WTC11 (cell line): ENCODE measurements at regions not wholly inside any gene's neighbourhood (a gene's known extent, or its start where the extent isn't known, plus 50 kb on each side); places are given as distances from the start of the nearest gene placed in this dataset.

Experiments used
- ATAC-seq: fragments of 200-7000 bp; cut with Tn5 transposase; 2 replicates; pipeline ENCODE4 v1.10.0; 2021; ENCODE audit warnings: mild to moderate bottlenecking, moderate library complexity
- CTCF ChIA-PET: fragments of 300-600 bp; sonication (Branson Sonifier 250); formaldehyde crosslinking; loops from one replicate; lab custom pipeline; 2021; ENCODE audit warnings: antibody characterized with exemption; lab: Charles Lee
- POLR2A ChIA-PET: fragments of 350-600 bp; sonication (Branson Sonifier 250); formaldehyde crosslinking; loops from one replicate; lab custom pipeline; 2021; ENCODE audit warnings: antibody characterized with exemption; lab: Charles Lee
- DNase-seq: peaks from one replicate; pipeline ENCODE4 v3.0.0; 2021; ENCODE audit warnings: low spot score
- H3K27ac Mint-ChIP-seq: 2 replicates; pipeline ENCODE4 v1.8.0; 2021; ENCODE audit warnings: mixed read lengths
- H3K27me3 Mint-ChIP-seq: 2 replicates; pipeline ENCODE4 v1.8.0; 2021; ENCODE audit warnings: low read depth, mild to moderate bottlenecking, moderate library complexity, mixed read lengths
- H3K36me3 Mint-ChIP-seq: 2 replicates; pipeline ENCODE4 v1.8.0; 2021; ENCODE audit warnings: mixed read lengths
- H3K4me1 Mint-ChIP-seq: 2 replicates; pipeline ENCODE4 v1.8.0; 2022; ENCODE audit warnings: mixed read lengths
- H3K4me3 Mint-ChIP-seq: 2 replicates; pipeline ENCODE4 v1.8.0; 2021; ENCODE audit warnings: mild to moderate bottlenecking, moderate library complexity, mixed read lengths
- H3K9me3 Mint-ChIP-seq: 2 replicates; pipeline ENCODE4 v1.8.0; 2021; ENCODE audit warnings: mixed read lengths
- CREM ChIP-seq: sonication (generic); formaldehyde crosslinking; IDR thresholded peaks from 2 replicates; pipeline ENCODE4 v1.8.1; 2022; ENCODE audit warnings: mild to moderate bottlenecking, missing genetic modification reagents, moderate library complexity
- ESRRA ChIP-seq: sonication (generic); formaldehyde crosslinking; IDR thresholded peaks from 2 replicates; pipeline ENCODE4 v1.8.1; 2022; ENCODE audit warnings: mild to moderate bottlenecking, missing genetic modification reagents, borderline replicate concordance
- JAZF1 ChIP-seq: fragments of 250-450 bp; sonication (Bioruptor Pico); IDR thresholded peaks from 2 replicates; pipeline ENCODE4 v1.9.0; 2021; ENCODE audit warnings: moderate library complexity, mild to moderate bottlenecking, inconsistent platforms
- KAT7 ChIP-seq: sonication (generic); formaldehyde crosslinking; IDR thresholded peaks from 2 replicates; pipeline ENCODE4 v1.8.1; 2023; ENCODE audit warnings: missing genetic modification reagents, mild to moderate bottlenecking, borderline replicate concordance
- MXD4 ChIP-seq: fragments of 250-450 bp; sonication (Bioruptor Pico); IDR thresholded peaks from 2 replicates; pipeline ENCODE4 v1.8.0; 2021; ENCODE audit warnings: mild to moderate bottlenecking, moderate library complexity, borderline replicate concordance
- NFE2L1 ChIP-seq: sonication (generic); formaldehyde crosslinking; IDR thresholded peaks from 2 replicates; pipeline ENCODE4 v1.8.1; 2023; ENCODE audit warnings: missing genetic modification reagents
- NR3C1 ChIP-seq: sonication (generic); formaldehyde crosslinking; conservative IDR thresholded peaks from 2 replicates; pipeline ENCODE4 v1.8.1; 2023; ENCODE audit warnings: low read depth, mild to moderate bottlenecking, missing genetic modification reagents
- PRRX2 ChIP-seq: fragments of 250-450 bp; sonication (Bioruptor Pico); IDR thresholded peaks from 2 replicates; pipeline ENCODE4 v1.8.0; 2021; ENCODE audit warnings: mild to moderate bottlenecking
- SMAD3 ChIP-seq: sonication (generic); formaldehyde crosslinking; IDR thresholded peaks from 2 replicates; pipeline ENCODE4 v1.8.0; 2022; ENCODE audit warnings: missing genetic modification reagents, mild to moderate bottlenecking, borderline replicate concordance
- ZBTB21 ChIP-seq: sonication (generic); formaldehyde crosslinking; IDR thresholded peaks from 2 replicates; pipeline ENCODE4 v1.8.1; 2023; ENCODE audit warnings: mild to moderate bottlenecking, missing genetic modification reagents, borderline replicate concordance
- ZNF232 ChIP-seq: sonication (generic); formaldehyde crosslinking; IDR thresholded peaks from 2 replicates; pipeline ENCODE4 v1.8.0; 2022; ENCODE audit warnings: mild to moderate bottlenecking, missing genetic modification reagents
- ZNF423 ChIP-seq: fragments of 250-450 bp; sonication (Bioruptor Pico); IDR thresholded peaks from 2 replicates; pipeline ENCODE4 v2.1.2; 2022; ENCODE audit warnings: mild to moderate bottlenecking, moderate library complexity
- ZNF671 ChIP-seq: fragments of 250-450 bp; sonication (Bioruptor Pico); IDR thresholded peaks from 2 replicates; pipeline ENCODE4 v1.8.0; 2021; ENCODE audit warnings: mild to moderate bottlenecking
- TF ChIP-seq, protein P1 (sequence below): sonication (generic); formaldehyde crosslinking; IDR thresholded peaks from 2 replicates; pipeline ENCODE4 v1.8.1; 2023; ENCODE audit warnings: mild to moderate bottlenecking, moderate library complexity, missing genetic modification reagents
- TF ChIP-seq, protein P2 (sequence below): sonication (generic); formaldehyde crosslinking; IDR thresholded peaks from 2 replicates; pipeline ENCODE4 v1.8.0; 2023; ENCODE audit warnings: missing genetic modification reagents
- TF ChIP-seq, protein P3 (sequence below): fragments of 250-450 bp; sonication (Bioruptor Pico); IDR thresholded peaks from 2 replicates; pipeline ENCODE4 v2.1.2; 2022; ENCODE audit warnings: mild to moderate bottlenecking, moderate library complexity
- TF ChIP-seq, protein P4 (sequence below): sonication (generic); formaldehyde crosslinking; IDR thresholded peaks from 2 replicates; pipeline ENCODE4 v1.8.0; 2022; ENCODE audit warnings: mild to moderate bottlenecking, missing genetic modification reagents
- TF ChIP-seq, protein P5 (sequence below): fragments of 250-450 bp; sonication (Bioruptor Pico); IDR thresholded peaks from 2 replicates; pipeline ENCODE4 v1.9.0; 2021; ENCODE audit warnings: mild to moderate bottlenecking
- TF ChIP-seq, protein P6 (sequence below): sonication (generic); formaldehyde crosslinking; conservative IDR thresholded peaks from 2 replicates; pipeline ENCODE4 v1.8.1; 2022; ENCODE audit warnings: mild to moderate bottlenecking, missing genetic modification reagents

DNA sequence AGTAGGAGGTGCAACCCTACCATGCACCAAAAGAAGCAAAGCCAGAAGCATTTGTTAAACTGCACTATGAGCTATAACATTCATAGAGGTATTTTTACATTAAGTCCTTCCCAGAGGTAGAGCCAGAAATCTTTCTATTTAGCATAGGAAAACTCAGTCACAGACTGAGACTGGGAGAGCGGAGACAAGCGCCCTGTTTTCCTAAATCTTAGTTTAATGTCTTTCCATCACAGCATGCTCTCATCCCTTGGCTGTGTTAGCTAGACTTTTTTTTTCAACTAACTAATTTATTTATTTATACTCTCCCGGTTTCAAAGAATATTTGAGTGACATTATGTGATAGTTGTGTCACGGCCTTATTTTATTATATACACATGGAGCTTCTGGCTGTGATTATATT is 304.1 kb downstream of the LMX1A start:
- TF ChIP-seq ZBTB21: no peak
- TF ChIP-seq NFE2L1 (CRISPR knock-in tag): no peak
- ChIA-PET POLR2A (interaction anchor here (0.7 kb wide), 1 partner anchor 17 kb away, joined by 4 read pairs; no protein-coding TSS in a partner anchor), CTCF (interaction anchor here (0.7 kb wide), 1 partner anchor 40 kb away, joined by 3 read pairs; no protein-coding TSS in a partner anchor)
- H3K27ac Mint-ChIP-seq: no peak overlapping the region
- no peak overlapping the region for H3K4me3 Mint-ChIP-seq
- H3K27me3 Mint-ChIP-seq: no peaks in the 10 kb centered on the region; the same call in none of the 2 replicates
- peaks cover 31% of the 10 kb centered on the region for H3K4me1 Mint-ChIP-seq
- no peaks in the 10 kb centered on the region for H3K36me3 Mint-ChIP-seq
- H3K9me3 Mint-ChIP-seq: peaks cover 6% of the 10 kb centered on the region; the same call in 1 of the 2 replicates
- ATAC-seq (no peak), DNase-seq (no peak)

DNA sequence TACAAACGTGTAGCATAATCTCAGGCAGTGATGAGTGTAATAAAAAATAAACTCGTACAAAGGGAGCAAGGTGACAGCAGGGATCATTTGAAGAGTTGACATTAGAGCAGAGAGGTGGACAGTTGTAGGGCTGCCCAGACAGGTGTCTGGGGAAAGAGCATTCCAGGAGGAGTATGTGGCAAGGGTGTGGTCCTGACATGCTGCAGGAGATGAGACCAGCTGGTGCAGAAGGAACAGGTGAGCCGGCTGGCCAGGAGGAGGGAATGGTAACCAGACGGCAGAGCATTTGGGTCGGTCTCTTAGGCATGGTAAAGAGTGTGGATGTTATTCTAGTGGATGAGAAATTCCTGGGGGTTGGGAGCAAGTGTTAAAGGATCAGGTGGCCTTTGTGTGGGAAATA is 306.3 kb downstream of the LMX1A start:
- ATAC-seq: no peak

DNA sequence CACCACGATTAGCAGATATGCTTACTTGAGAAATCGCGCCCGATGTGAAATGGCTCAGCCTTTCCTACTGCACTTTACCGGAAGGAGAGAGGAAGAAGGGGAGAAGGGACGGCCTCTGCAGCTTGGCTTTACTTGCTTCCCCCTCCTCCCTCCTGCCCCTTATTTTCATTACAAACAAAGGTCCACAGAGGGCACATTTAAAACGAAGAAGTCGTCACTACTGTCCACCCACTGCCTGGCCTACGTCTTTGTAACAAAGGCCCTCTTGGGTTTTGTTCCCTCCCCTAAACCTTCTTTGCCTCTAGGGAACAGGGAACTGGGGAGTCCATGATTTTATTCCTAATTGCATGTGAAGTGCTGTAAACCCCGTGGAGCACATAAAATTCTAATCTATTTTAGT is 308.5 kb downstream of the LMX1A start:
- ChIA-PET CTCF (no interaction called here), POLR2A (no interaction called here)
- H3K36me3 Mint-ChIP-seq: no peaks in the 10 kb centered on the region
- H3K4me1 Mint-ChIP-seq: peaks cover 30% of the 10 kb centered on the region
- H3K9me3 Mint-ChIP-seq: peaks cover 6% of the 10 kb centered on the region; the same call in 1 of the 2 replicates
- H3K27ac Mint-ChIP-seq: no peak overlapping the region
- H3K4me3 Mint-ChIP-seq: no peak overlapping the region
- TF ChIP-seq, protein P1, sequence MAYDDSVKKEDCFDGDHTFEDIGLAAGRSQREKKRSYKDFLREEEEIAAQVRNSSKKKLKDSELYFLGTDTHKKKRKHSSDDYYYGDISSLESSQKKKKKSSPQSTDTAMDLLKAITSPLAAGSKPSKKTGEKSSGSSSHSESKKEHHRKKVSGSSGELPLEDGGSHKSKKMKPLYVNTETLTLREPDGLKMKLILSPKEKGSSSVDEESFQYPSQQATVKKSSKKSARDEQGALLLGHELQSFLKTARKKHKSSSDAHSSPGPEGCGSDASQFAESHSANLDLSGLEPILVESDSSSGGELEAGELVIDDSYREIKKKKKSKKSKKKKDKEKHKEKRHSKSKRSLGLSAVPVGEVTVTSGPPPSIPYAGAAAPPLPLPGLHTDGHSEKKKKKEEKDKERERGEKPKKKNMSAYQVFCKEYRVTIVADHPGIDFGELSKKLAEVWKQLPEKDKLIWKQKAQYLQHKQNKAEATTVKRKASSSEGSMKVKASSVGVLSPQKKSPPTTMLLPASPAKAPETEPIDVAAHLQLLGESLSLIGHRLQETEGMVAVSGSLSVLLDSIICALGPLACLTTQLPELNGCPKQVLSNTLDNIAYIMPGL (CRISPR knock-in tag): no peak
- TF ChIP-seq, protein P2, sequence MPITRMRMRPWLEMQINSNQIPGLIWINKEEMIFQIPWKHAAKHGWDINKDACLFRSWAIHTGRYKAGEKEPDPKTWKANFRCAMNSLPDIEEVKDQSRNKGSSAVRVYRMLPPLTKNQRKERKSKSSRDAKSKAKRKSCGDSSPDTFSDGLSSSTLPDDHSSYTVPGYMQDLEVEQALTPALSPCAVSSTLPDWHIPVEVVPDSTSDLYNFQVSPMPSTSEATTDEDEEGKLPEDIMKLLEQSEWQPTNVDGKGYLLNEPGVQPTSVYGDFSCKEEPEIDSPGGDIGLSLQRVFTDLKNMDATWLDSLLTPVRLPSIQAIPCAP (CRISPR knock-in tag): no peak
- TF ChIP-seq ESRRA (CRISPR knock-in tag) (no peak), SMAD3 (CRISPR knock-in tag) (no peak), ZNF232 (CRISPR knock-in tag) (no peak)
- TF ChIP-seq, protein P3, sequence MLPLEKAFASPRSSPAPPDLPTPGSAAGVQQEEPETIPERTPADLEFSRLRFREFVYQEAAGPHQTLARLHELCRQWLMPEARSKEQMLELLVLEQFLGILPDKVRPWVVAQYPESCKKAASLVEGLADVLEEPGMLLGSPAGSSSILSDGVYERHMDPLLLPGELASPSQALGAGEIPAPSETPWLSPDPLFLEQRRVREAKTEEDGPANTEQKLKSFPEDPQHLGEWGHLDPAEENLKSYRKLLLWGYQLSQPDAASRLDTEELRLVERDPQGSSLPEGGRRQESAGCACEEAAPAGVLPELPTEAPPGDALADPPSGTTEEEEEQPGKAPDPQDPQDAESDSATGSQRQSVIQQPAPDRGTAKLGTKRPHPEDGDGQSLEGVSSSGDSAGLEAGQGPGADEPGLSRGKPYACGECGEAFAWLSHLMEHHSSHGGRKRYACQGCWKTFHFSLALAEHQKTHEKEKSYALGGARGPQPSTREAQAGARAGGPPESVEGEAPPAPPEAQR: no peak
- TF ChIP-seq, protein P4, sequence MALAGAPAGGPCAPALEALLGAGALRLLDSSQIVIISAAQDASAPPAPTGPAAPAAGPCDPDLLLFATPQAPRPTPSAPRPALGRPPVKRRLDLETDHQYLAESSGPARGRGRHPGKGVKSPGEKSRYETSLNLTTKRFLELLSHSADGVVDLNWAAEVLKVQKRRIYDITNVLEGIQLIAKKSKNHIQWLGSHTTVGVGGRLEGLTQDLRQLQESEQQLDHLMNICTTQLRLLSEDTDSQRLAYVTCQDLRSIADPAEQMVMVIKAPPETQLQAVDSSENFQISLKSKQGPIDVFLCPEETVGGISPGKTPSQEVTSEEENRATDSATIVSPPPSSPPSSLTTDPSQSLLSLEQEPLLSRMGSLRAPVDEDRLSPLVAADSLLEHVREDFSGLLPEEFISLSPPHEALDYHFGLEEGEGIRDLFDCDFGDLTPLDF (CRISPR knock-in tag): no peak
- ATAC-seq (peak; percentile 75), DNase-seq (no peak)
- H3K27me3 Mint-ChIP-seq: no peaks in the 10 kb centered on the region; the same call in 1 of the 2 replicates

More for the DNA sequence above, 306.3 kb downstream of the LMX1A start:
- H3K36me3 Mint-ChIP-seq: no peaks in the 10 kb centered on the region
- no peak overlapping the region for H3K4me3 Mint-ChIP-seq
- no peak overlapping the region for H3K27ac Mint-ChIP-seq
- ChIA-PET CTCF (no interaction called here), POLR2A (no interaction called here)
- H3K9me3 Mint-ChIP-seq: peaks cover 6% of the 10 kb centered on the region; the same call in 1 of the 2 replicates
- no peak for DNase-seq
- peaks cover 40% of the 10 kb centered on the region for H3K4me1 Mint-ChIP-seq
- no peaks in the 10 kb centered on the region; the same call in 1 of the 2 replicates for H3K27me3 Mint-ChIP-seq
- TF ChIP-seq NR3C1 (CRISPR knock-in tag): no peak
- TF ChIP-seq MXD4 (CRISPR knock-in tag): no peak
- TF ChIP-seq, protein P5, sequence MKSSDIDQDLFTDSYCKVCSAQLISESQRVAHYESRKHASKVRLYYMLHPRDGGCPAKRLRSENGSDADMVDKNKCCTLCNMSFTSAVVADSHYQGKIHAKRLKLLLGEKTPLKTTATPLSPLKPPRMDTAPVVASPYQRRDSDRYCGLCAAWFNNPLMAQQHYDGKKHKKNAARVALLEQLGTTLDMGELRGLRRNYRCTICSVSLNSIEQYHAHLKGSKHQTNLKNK (CRISPR knock-in tag): no peak
- TF ChIP-seq ZNF671: no peak
- TF ChIP-seq KAT7: no peak
- no peak for TF ChIP-seq SMAD3 (CRISPR knock-in tag)
- TF ChIP-seq PRRX2 (CRISPR knock-in tag): no peak
- TF ChIP-seq, protein P6, sequence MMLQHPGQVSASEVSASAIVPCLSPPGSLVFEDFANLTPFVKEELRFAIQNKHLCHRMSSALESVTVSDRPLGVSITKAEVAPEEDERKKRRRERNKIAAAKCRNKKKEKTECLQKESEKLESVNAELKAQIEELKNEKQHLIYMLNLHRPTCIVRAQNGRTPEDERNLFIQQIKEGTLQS (CRISPR knock-in tag): no peak
- no peak for TF ChIP-seq JAZF1 (CRISPR knock-in tag)
- TF ChIP-seq ZNF423 (CRISPR knock-in tag): no peak
- TF ChIP-seq CREM (CRISPR knock-in tag): no peak
- TF ChIP-seq, protein P4 (CRISPR knock-in tag): no peak
